Peyer's patch (tissue), 4 donors: ENCODE measurements at regions not wholly inside any gene's neighbourhood (a gene's known extent, or its start where the extent isn't known, plus 50 kb on each side); places are given as distances from the start of the nearest gene placed in this dataset.
"Not testable (repeated sequence)": the region's sequence is repeated elsewhere in the genome, so short reads cannot be mapped to it uniquely, and the experiment has no call there.

Experiments used
- CTCF ChIP-seq, 6 experiments: fragments of 450-650 bp in 4 of 6; fragments of 200-600 bp in 2 of 6; sonication (generic) in 1 of 6; IDR thresholded peaks; one replicate each; pipeline ENCODE4 v1.5.1; 2017 to 2019; ENCODE audit warnings: antibody characterized with exemption in 6 of 6, mild to moderate bottlenecking in 3 of 6, moderate library complexity in 1 of 6
- POLR2A ChIP-seq, 2 donors: fragments of 450-650 bp; IDR thresholded peaks; one replicate each; pipeline ENCODE4 v1.5.1; 2017; ENCODE audit warnings: antibody characterized with exemption in 2 of 2, mild to moderate bottlenecking in 2 of 2, moderate library complexity in 2 of 2

- not testable (repeated sequence) for TF ChIP-seq CTCF, POLR2A (IDR thresholded peaks at IDR 0.05)
These were observed 310.9 kb upstream of the FRG1 start for GRCh38 chr4:189629733-189630132.
